DND-41 (cell line): ENCODE measurements at regions not wholly inside any gene's neighbourhood (a gene's known extent, or its start where the extent isn't known, plus 50 kb on each side); places are given as distances from the start of the nearest gene placed in this dataset.

Experiments
- EZH2 ChIP-seq: IDR thresholded peaks from 3 replicates; pipeline ENCODE4 v1.6.1; 2012; ENCODE audit warnings: borderline replicate concordance, low read depth, mild to moderate bottlenecking, moderate library complexity, low read length, inconsistent platforms; ENCODE audit not compliant: severe bottlenecking
- TF ChIP-seq, protein P1 (sequence below): IDR thresholded peaks from 2 replicates; pipeline ENCODE4 v1.5.1; 2012; ENCODE audit warnings: borderline replicate concordance, low read length, moderate library complexity, mild to moderate bottlenecking; ENCODE audit not compliant: poor library complexity, severe bottlenecking; ENCODE audit errors: extremely low read depth

DNA sequence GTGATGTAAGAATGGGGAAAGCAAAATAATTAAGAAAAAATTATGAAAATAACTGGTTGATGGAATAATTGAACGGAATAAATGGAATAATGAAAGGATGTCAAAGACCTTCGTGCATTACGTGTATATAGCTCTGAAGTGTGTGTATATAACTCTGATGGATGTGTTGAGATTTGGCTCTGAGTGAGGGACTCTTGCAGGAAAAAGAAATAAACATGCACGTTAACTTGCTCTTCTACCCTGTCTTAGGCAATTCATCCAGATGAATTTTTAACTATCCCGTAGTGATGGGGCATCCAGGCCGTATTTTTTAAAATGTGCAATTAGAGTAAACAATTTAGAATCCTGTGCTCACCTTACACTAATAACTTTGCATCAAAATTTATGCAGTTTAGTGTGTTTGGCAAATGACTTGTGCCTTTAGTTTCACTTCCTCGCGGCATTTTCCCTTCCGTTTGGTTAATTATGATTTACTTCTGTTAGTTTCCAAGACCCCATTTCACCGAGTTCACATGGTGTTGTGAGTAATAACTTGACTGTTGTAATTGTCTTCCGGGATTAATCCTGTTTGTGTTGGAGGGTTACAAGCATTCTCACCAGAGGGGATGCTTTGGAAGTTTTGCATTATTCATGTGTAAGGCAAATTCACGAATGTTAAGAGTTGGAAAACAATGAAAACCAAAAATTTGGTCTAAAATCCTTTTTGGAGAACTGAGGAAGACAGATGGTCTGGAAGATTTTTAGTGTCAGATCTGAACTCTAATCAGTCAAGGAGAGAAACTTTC, 256.5 kb upstream of the FAT1 start:
- TF ChIP-seq, protein P1, sequence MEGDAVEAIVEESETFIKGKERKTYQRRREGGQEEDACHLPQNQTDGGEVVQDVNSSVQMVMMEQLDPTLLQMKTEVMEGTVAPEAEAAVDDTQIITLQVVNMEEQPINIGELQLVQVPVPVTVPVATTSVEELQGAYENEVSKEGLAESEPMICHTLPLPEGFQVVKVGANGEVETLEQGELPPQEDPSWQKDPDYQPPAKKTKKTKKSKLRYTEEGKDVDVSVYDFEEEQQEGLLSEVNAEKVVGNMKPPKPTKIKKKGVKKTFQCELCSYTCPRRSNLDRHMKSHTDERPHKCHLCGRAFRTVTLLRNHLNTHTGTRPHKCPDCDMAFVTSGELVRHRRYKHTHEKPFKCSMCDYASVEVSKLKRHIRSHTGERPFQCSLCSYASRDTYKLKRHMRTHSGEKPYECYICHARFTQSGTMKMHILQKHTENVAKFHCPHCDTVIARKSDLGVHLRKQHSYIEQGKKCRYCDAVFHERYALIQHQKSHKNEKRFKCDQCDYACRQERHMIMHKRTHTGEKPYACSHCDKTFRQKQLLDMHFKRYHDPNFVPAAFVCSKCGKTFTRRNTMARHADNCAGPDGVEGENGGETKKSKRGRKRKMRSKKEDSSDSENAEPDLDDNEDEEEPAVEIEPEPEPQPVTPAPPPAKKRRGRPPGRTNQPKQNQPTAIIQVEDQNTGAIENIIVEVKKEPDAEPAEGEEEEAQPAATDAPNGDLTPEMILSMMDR, result no peak
- TF ChIP-seq EZH2, result no peak
